Myocyte (in vitro differentiated cells): ENCODE measurements at regions not wholly inside any gene's neighbourhood (a gene's known extent, or its start where the extent isn't known, plus 50 kb on each side); places are given as distances from the start of the nearest gene placed in this dataset.

Experiments used
- DNase-seq: peaks from one replicate; pipeline ENCODE4 v3.0.0-alpha.2; 2012; ENCODE audit warnings: low read depth

DNA sequence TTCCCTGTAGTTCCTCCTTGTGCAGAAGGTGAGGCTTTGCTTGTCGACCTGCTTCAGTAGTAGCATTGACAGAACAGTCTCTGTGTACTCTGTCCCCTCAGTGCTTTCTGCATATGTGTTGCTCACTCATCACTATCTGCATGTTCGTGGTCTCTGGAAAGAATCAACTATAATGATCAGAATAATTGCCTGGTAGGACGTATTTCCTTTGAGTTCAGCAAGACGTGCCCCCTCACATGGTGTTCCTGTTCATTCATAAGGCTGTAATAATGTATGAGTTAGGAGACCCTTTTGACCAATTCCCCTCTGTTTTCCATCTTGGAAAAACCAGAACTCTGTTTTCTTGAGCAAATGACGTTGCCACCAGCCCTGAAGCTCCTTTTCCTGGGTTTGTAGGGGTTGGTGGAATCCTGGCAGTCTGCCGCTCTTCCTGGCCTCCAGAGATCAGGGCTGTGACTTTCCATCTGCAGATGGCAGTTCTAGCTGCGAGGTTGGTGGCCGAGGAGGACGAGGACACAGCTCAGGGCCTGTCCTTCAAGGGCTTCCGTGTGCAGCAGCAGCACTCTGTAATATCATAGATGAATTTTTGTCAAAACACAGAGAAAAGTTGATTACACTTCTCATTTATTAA lies 61.9 kb downstream of the EXOSC2 start:
- DNase-seq = no peak

DNA sequence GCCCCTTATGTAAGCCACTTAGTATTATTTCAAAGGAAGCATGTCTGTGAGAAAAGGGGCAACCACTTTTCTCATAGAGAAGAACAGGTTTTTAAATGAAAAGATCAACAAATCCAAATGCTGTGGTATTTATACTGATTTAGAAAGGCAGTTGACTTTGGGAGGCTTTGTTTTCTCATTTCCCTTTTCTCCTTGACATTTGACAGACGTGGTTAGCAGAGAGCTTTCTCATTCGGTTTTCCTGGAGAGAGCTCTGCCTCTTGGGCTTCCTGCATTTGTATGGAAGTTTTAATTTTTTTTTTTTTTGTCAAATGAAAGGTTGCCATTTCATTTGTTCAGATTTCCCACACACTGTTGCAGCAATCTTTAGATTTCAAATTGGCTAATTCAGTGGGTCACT lies 62.5 kb downstream of the EXOSC2 start:
- DNase-seq = no peak

GRCh38 chr9:130756455-130757152 lies 63.0 kb downstream of the EXOSC2 start:
- no peak for DNase-seq

GRCh38 chr9:130759738-130760137 lies 66.2 kb downstream of the EXOSC2 start:
- no peak for DNase-seq

DNA sequence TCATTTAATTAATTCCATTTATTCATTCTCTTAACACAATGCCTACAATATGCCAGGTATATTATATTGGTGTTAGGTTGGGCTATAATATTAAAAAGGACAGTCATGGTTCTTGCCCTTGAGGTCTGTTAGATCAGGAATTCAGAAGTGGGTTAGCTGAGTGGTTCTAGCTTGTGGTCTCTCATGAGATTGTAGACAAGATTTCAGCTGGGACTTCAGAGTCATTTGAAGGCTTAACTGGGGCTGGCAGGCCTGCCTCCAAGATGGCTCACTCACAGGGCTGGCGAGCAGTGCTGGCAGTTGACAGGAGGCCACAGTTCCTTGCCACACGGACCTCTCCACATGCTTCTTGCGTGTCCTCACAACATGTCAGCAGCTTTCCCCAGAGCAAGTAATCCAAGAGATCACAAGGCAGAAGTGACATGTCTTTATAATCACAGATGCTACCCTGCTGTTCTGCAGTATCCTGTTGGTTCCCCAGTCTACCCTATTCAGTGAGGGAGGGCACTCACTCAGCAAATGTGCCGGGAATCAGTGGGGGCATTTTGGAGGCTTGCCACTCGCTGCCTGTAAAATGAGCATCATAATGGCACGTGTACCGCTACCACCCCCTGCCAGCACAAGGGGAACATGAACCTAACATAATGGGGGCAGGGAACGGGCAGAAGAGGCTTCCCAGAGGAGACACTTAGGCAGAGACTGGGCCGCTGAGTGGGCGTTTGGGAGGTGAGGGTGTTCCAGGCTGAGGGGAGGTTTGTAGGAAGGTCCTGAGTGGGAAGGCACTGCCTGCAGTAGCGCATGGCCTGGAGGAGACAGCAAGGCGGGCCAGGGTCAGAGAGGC lies 70.0 kb downstream of the EXOSC2 start:
- DNase-seq = no peak

GRCh38 chr9:130765137-130766020 lies 69.7 kb upstream of the ABL1 start:
- no peak for DNase-seq

DNA sequence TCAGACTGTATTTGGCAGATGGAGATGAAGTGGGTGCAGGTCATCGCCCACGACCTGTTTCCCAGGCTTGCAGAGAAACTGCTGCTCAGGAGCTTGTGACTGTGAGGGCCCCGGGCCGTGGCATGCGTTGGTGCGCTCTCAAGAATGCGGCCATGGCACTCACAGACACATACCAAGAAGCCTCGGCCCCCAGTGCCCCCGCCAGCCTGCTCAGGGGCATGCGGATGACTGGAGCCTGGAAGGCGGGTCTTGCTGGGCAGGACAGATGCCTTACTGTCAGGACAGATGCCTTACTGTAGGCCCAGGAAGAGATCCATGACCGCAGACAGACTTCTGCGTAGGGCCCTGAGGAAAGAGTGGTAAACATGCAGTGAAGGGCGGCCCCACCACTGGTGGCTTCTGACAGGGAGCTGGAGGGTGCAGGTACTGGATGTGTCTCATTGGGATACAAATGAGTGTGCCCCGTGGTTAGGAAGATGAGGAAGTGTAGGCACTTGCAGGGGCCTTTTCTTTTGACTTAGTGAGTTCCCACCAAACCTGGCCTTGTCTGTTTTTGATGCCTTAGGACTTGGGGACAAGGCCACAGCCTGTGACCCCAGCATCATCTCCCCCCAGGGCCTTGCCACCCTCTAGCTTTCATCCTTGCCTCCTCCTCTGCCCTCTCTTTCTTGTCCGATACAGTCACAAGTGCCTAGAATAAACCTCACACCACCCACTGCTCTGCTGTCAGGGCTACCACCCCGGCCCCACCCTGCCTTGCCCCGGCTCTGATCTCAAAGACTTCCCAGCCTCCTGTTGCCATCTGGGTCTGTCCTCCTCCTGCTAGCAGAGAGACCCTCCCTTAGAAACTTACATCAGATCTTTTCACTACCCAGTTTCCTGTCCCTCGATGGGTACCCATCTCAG lies 68.8 kb upstream of the ABL1 start:
- DNase-seq = peak; percentile 30

DNA sequence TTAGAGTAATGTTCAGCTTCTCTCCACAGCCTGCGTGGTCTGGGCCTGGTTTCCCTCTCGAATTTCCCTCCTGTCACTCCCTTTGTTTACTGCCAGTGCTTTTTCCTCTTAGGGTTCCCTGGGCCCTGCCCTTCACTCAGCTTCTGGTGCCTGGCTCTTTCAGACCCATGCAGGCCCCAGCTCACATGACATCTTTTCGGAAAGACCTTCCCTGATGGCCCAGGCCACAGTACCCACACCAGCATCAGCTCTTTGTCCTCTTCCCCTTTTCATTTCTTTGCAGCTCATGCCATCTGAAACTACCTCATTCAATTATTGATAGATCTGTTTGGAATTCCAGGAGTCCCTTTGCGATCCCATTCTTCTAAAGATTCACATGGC lies 68.1 kb upstream of the ABL1 start:
- no peak for DNase-seq

GRCh38 chr9:130768265-130768664 lies 66.8 kb upstream of the ABL1 start:
- no peak for DNase-seq

- no peak for DNase-seq
Measured at GRCh38 chr9:130768891-130769403, 66.1 kb upstream of the ABL1 start.

DNA sequence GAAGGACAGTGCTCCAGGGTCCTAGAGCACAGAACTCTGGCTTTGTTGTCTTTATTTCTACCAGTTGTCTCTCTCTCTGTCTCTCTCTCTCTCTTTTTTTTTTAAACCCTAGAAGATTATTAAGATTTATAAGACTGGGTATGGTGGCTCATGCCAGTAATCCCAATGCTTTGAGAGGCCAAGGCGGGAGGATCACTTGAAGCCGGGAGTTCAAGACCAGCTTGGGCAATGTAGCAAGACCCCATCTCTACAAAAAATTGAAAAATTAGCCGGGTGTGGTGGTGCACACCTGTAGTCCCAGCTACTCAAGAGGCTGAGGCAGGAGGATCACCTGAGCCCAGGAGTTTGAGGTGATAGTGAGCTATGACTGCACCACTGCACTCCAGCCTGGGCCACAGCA lies 65.0 kb upstream of the ABL1 start:
- no peak for DNase-seq

DNA sequence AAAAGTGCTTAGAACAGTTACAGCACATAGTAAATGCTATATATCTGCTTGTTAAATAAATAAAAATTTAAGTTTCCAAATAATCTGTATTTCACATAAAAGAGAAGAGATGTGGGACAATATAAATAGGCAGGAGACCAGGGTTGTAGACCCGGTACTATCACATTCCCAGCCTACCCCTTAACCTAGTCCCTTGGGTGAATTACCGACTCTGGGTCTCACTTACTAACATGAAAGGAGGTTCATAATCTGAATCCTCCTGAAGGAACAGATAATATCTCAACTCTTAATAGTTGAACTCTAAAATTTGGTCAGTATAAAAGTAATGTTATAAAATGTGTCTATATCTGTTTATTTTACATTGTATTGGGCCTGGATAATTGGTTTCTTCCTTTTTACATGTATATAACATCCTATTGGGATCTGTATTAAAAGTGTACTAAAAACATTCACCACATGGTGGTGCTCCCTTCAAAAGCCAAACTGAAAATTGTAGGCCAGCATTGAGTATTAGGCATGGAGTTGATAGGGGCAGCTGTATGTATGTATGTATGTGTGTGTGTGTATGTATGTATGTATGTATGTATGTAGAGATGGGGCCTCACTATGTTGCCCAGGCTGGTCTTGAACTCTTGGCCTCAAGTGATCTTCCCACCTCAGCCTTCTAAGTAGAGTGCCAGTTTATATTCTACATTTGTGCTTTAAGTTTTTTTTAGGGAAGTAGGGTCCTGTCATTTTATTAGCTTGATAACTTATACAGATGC lies 64.2 kb upstream of the ABL1 start:
- DNase-seq = peak; percentile 62

DNA sequence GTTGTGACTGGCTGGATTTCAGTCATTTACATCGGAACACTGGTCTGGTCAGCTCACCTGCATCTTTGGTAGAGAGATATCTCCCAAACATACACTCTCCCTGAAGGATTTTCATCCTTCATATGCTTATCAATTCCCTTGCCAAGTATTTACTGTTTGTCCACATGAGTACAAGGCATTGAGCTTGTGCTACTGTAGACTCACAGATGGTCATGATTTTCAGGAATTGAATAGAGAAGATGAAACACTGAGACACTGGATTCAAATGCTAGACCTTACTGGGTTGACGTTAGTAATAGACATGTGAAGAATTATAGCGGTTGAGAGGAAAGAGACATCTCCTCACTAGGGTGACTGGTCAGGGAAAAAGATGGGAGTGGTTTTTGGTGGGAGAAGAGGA lies 62.9 kb upstream of the ABL1 start:
- DNase-seq = no peak

GRCh38 chr9:130774183-130774582 lies 60.9 kb upstream of the ABL1 start:
- no peak for DNase-seq

DNA sequence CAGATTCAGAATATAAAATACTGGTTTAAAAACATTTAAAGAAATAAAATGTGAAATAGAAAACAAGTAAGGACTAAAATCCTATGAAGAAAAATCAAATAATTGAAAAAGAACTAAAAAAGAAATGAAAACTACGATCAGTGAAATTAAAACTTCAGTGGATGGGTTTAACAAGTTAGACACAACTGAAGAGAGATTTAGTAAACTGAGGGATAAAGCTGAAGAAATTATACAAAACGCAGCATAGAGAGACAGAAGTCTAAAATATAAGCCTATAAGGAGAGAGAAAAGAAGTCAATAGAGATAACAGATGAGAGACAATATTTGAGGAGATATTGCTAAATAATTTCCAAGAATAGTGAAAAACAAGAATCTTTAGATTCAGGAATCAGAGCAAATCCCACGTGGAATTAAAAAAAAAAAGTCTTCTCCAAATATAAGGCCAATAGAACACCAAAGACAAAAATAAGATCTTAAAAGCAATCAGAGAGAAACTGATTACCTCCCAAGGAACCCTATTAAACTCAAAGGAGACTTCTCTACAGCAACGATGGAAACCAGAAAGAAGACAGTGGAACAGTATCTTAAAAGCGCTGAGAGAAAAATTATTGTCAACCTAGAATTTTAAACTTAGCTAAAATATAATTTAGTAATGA lies 59.6 kb upstream of the ABL1 start:
- no peak for DNase-seq

- peak; percentile 39 for DNase-seq
Measured at GRCh38 chr9:130779153-130779855, 55.8 kb upstream of the ABL1 start.

DNA sequence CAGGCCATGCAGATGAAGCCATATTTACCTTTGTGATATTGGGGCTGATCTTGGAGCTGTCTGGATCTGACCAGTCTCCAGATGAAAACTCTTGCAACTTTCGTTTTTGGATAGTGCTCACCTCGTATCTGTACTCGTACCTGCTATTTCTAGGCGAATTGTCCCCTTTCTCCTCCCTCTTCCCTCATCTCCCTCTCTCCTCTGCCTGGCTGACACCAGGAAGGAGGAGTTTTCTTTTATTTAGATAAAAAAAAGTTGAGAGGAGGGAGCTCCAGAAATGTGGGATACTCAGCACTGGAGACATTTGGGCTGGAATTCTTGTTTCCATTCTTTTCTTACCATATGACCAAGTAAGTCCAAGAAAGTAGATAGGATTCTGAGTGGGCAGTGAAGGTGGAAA lies 54.6 kb upstream of the ABL1 start:
- peak; percentile 34 for DNase-seq

DNA sequence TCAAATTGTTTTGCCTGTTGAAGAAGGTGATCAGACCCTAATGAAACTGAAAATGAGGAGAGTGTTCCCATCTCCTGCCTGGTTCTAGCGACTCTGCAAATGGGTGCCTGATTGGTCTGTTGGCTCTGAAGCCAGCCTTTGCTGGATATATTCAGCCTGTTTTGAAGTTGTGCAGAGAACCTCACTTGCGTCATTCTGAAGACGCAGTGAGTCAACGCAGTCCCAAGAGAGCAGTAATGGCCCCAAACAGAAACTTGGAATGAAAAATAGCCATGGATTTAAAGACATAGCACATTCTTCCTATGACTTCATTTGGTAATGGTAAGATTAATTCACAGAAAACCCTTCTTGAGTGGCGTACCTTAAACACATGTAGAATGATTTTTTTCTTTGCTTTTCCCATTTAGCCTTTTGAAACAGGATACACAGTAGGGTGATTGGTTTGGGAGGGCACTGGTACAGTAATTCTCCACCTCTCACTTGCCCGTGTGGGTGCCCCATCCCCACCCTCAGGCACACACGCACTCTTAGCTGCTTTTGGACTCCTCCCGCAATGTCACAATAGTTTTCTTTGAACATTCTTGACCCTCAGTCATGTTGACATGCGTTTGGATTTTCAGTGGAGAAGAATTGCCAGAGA lies 54.1 kb upstream of the ABL1 start:
- DNase-seq = peak; percentile 90
